ENCODE measurements at regions not wholly inside any gene's neighbourhood (a gene's known extent, or its start where the extent isn't known, plus 50 kb on each side); places are given as distances from the start of the nearest gene placed in this dataset.
"Not testable (repeated sequence)": the region's sequence is repeated elsewhere in the genome, so short reads cannot be mapped to it uniquely, and the experiment has no call there.

- not testable (repeated sequence) for H3K4me3 ChIP-seq (ENCODE audit: low read length); DNase-seq; H3K36me3 ChIP-seq (ENCODE audit: control insufficient read depth, insufficient read depth, low read length); H3K4me3 Mint-ChIP-seq; H3K9ac ChIP-seq (ENCODE audit: extremely low read depth, low read length, poor library complexity, severe bottlenecking); H3K27me3 Mint-ChIP-seq (ENCODE audit: insufficient read depth); H3K9me3 ChIP-seq (ENCODE audit: control insufficient read depth, low read length); H3K4me1 Mint-ChIP-seq; H3K27me3 ChIP-seq (ENCODE audit: control insufficient read depth, insufficient read depth, low read length, poor library complexity, severe bottlenecking); H3K36me3 Mint-ChIP-seq (ENCODE audit: low read depth); H3K4me1 ChIP-seq (ENCODE audit: control insufficient read depth, insufficient read depth, low read length); H3K27ac Mint-ChIP-seq; H3K27ac ChIP-seq (ENCODE audit: low read depth, low read length)
- peaks cover 27% of the 10 kb centered on the region for H3K9me3 Mint-ChIP-seq
- WGBS, 2 experiments (ENCODE audit: insufficient coverage in 1 of 2, insufficient read length in 1 of 2): 91 to 94% methylated on average over 15 to 20 of the region's 20 CpGs
These were observed 189.0 kb downstream of the BANP start for GRCh38 chr16:88140195-88140594.

GRCh38 chr16:88141580-88141979, 190.3 kb downstream of the BANP start:
- no peak overlapping the region for H3K27ac Mint-ChIP-seq
- H3K9ac ChIP-seq (ENCODE audit: extremely low read depth, low read length, poor library complexity, severe bottlenecking): no peak overlapping the region
- no peaks in the 10 kb centered on the region for H3K27me3 ChIP-seq (ENCODE audit: control insufficient read depth, insufficient read depth, low read length, poor library complexity, severe bottlenecking)
- no peaks in the 10 kb centered on the region for H3K4me1 ChIP-seq (ENCODE audit: control insufficient read depth, insufficient read depth, low read length)
- H3K27ac ChIP-seq (ENCODE audit: low read depth, low read length): no peak overlapping the region
- H3K36me3 Mint-ChIP-seq (ENCODE audit: low read depth): no peaks in the 10 kb centered on the region
- no peaks in the 10 kb centered on the region for H3K4me1 Mint-ChIP-seq
- no peak for DNase-seq
- H3K4me3 ChIP-seq (ENCODE audit: low read length): no peak overlapping the region
- no peaks in the 10 kb centered on the region for H3K27me3 Mint-ChIP-seq (ENCODE audit: insufficient read depth)
- peaks cover 27% of the 10 kb centered on the region for H3K9me3 Mint-ChIP-seq
- no peak for TF ChIP-seq CTCF (conservative IDR thresholded peaks at IDR 0.05)
- no peak overlapping the region for H3K4me3 Mint-ChIP-seq
- 84 to 87% methylated on average over 9 to 13 of the region's 13 CpGs for WGBS, 2 experiments (ENCODE audit: insufficient coverage in 1 of 2, insufficient read length in 1 of 2)
- peaks cover 10% of the 10 kb centered on the region for H3K9me3 ChIP-seq (ENCODE audit: control insufficient read depth, low read length)
- no peaks in the 10 kb centered on the region for H3K36me3 ChIP-seq (ENCODE audit: control insufficient read depth, insufficient read depth, low read length)

GRCh38 chr16:88142056-88142935, 191.1 kb downstream of the BANP start:
- H3K4me1 Mint-ChIP-seq: not testable (repeated sequence)
- peaks cover 24% of the 10 kb centered on the region for H3K9me3 Mint-ChIP-seq

GRCh38 chr16:88143122-88144027, 192.1 kb downstream of the BANP start:
- H3K27ac ChIP-seq (ENCODE audit: low read depth, low read length): peak overlapping the region; percentile 57
- not testable (repeated sequence) for H3K4me3 ChIP-seq (ENCODE audit: low read length); DNase-seq; H3K4me1 Mint-ChIP-seq; H3K4me3 Mint-ChIP-seq; H3K27ac Mint-ChIP-seq; H3K4me1 ChIP-seq (ENCODE audit: control insufficient read depth, insufficient read depth, low read length); H3K9ac ChIP-seq (ENCODE audit: extremely low read depth, low read length, poor library complexity, severe bottlenecking); H3K9me3 ChIP-seq (ENCODE audit: control insufficient read depth, low read length); H3K36me3 ChIP-seq (ENCODE audit: control insufficient read depth, insufficient read depth, low read length); H3K27me3 ChIP-seq (ENCODE audit: control insufficient read depth, insufficient read depth, low read length, poor library complexity, severe bottlenecking); H3K36me3 Mint-ChIP-seq (ENCODE audit: low read depth); H3K27me3 Mint-ChIP-seq (ENCODE audit: insufficient read depth)
- H3K9me3 Mint-ChIP-seq: peaks cover 16% of the 10 kb centered on the region
- WGBS, 2 experiments (ENCODE audit: insufficient coverage in 1 of 2, insufficient read length in 1 of 2): 89 to 92% methylated on average over 11 to 36 of the region's 39 CpGs

More at GRCh38 chr16:88142056-88142935, 191.1 kb downstream of the BANP start:
- H3K36me3 ChIP-seq (ENCODE audit: control insufficient read depth, insufficient read depth, low read length); H3K27me3 Mint-ChIP-seq (ENCODE audit: insufficient read depth); H3K4me1 ChIP-seq (ENCODE audit: control insufficient read depth, insufficient read depth, low read length); H3K36me3 Mint-ChIP-seq (ENCODE audit: low read depth); H3K9me3 ChIP-seq (ENCODE audit: control insufficient read depth, low read length); H3K4me3 ChIP-seq (ENCODE audit: low read length); H3K27ac ChIP-seq (ENCODE audit: low read depth, low read length); H3K4me3 Mint-ChIP-seq; H3K27ac Mint-ChIP-seq; DNase-seq; H3K9ac ChIP-seq (ENCODE audit: extremely low read depth, low read length, poor library complexity, severe bottlenecking); H3K27me3 ChIP-seq (ENCODE audit: control insufficient read depth, insufficient read depth, low read length, poor library complexity, severe bottlenecking): not testable (repeated sequence)
- WGBS, 2 experiments (ENCODE audit: insufficient coverage in 1 of 2, insufficient read length in 1 of 2): 86 to 90% methylated on average over 8 to 23 of the region's 23 CpGs
